Bronchial epithelial cell (primary cell): ENCODE measurements at regions not wholly inside any gene's neighbourhood (a gene's known extent, or its start where the extent isn't known, plus 50 kb on each side); places are given as distances from the start of the nearest gene placed in this dataset.

Source experiments
- DNase-seq: peaks from one replicate; pipeline ENCODE4 v3.0.0-alpha.2; 2010; ENCODE audit warnings: low read depth
- FAIRE-seq: peaks from 2 replicates; lab custom pipeline; 2011; peaks lifted over from hg19 to GRCh38; lab: Jason Lieb, UNC
- H3K27me3 ChIP-seq: 2 replicates; pipeline ENCODE4 v1.5.1; 2011; ENCODE audit warnings: low read length; ENCODE audit not compliant: control insufficient read depth, insufficient read depth
- H3K36me3 ChIP-seq: 2 replicates; pipeline ENCODE4 v1.5.1; 2011; ENCODE audit warnings: low read length; ENCODE audit not compliant: control insufficient read depth, insufficient read depth
- H3K4me3 ChIP-seq: 2 replicates; pipeline ENCODE4 v1.5.1; 2011; ENCODE audit warnings: mild to moderate bottlenecking, low read depth, low read length, control low read depth
- CTCF ChIP-seq: IDR thresholded peaks from 2 replicates; pipeline ENCODE4 v1.5.1; 2011; ENCODE audit warnings: mild to moderate bottlenecking, moderate library complexity, low read length, control low read depth, inconsistent platforms; ENCODE audit not compliant: insufficient read depth, severe bottlenecking

DNA sequence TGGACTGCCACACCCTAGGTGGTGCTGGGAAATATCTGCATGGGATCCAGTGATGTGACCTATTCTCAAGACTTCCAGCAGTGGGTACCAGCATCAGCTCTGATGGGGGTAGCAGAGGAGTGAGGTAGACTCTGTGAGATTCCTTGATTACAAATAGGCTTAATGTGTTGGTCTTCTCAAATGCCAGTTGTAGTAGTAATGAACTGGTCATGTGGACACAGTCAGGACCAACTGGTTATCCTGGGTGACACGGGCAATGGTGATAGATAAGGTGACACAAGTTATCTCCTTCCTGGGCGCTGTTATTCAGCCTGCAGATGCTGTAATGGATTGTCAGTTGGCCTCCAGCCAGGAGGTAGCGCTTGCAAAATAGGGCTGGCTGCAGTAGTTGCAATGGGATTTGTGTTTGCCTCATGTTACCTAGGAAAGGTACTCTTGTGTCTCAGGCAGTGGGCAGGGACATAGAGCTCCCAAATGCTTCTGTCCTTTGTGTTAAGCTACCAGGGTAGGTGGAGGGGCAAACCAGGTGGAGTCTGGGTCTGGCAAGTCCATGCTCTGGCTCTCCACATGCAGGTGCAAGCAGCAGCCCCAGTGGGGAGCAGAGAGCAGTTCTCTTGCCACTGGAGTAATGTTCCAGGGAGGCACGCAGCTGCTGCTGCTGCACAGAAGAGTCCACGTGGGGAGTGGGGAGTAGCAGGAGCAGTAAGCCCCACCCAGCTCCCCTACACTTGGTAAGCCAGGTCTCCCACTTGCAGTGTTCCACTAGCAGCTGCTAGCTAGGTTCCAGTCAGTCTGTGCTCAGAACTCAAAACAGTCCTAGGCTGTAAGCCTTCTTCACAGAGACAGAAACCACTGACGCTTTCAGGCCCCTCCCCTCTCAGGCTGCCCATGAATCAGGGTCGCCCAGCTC is 505.4 kb upstream of the DDX18 start:
- Histone ChIP-seq H3K27me3 (no peaks in the 10 kb centered on the region), H3K36me3 (no peaks in the 10 kb centered on the region), H3K4me3 (no peak overlapping the region)
- DNase-seq = no peak
- FAIRE-seq = no peak
- no peak for TF ChIP-seq CTCF

- no peak for TF ChIP-seq CTCF
- Histone ChIP-seq H3K4me3 (no peak overlapping the region), H3K36me3 (no peaks in the 10 kb centered on the region), H3K27me3 (no peaks in the 10 kb centered on the region)
- DNase-seq = peak; percentile 68
- no peak for FAIRE-seq
Measured at GRCh38 chr2:117321816-117322215, 492.7 kb upstream of the DDX18 start.

DNA sequence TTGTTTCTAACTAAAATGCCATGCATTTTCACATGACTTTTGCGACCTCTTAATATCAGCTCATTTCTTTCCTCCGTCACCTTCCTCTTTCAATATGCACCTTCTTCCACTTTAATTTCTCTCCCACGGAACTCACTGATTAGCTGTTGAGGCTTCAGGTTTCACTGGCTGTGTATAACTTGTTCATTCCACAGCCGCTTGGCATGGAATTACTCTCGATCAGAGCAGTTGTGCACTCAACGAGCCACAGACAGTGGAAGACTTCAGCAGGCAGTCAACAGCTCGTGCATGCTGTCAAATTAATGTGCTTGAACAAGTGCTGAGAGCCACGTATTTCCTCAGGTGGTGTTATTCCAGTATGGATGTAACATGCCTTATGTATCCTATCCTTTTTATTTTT is 491.2 kb upstream of the DDX18 start:
- no peaks in the 10 kb centered on the region for H3K27me3 ChIP-seq
- TF ChIP-seq CTCF = no peak
- no peak overlapping the region for H3K4me3 ChIP-seq
- DNase-seq (no peak), FAIRE-seq (no peak)
- H3K36me3 ChIP-seq = no peaks in the 10 kb centered on the region

DNA sequence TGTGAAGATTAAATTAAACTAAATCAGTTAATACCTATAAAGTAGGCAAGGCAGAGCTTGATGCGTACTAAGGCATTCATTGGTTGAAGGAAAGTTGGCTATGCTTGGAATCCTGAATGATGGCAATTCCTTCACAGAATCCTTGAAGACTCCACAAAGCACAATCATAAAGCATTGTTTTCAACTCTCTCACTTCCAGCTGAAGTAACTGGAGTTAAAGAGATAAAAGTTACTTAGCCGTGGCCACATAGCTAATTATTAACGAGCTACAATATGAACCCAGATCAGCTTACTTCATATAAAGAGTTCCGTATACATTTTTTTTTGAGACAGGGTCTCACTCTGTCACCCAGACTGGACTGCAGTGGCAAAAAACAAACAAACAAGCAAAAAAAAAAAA is 483.9 kb upstream of the DDX18 start:
- H3K36me3 ChIP-seq = no peaks in the 10 kb centered on the region
- DNase-seq = no peak
- FAIRE-seq = no peak
- H3K4me3 ChIP-seq = no peak overlapping the region
- no peaks in the 10 kb centered on the region for H3K27me3 ChIP-seq
- no peak for TF ChIP-seq CTCF

- TF ChIP-seq CTCF = no peak
- Histone ChIP-seq H3K4me3 (no peak overlapping the region), H3K36me3 (no peaks in the 10 kb centered on the region), H3K27me3 (no peaks in the 10 kb centered on the region)
- no peak for FAIRE-seq
- no peak for DNase-seq
Measured at GRCh38 chr2:117335967-117336366, 478.5 kb upstream of the DDX18 start.
